ENCODE measurements at regions not wholly inside any gene's neighbourhood (a gene's known extent, or its start where the extent isn't known, plus 50 kb on each side); places are given as distances from the start of the nearest gene placed in this dataset.

DNA sequence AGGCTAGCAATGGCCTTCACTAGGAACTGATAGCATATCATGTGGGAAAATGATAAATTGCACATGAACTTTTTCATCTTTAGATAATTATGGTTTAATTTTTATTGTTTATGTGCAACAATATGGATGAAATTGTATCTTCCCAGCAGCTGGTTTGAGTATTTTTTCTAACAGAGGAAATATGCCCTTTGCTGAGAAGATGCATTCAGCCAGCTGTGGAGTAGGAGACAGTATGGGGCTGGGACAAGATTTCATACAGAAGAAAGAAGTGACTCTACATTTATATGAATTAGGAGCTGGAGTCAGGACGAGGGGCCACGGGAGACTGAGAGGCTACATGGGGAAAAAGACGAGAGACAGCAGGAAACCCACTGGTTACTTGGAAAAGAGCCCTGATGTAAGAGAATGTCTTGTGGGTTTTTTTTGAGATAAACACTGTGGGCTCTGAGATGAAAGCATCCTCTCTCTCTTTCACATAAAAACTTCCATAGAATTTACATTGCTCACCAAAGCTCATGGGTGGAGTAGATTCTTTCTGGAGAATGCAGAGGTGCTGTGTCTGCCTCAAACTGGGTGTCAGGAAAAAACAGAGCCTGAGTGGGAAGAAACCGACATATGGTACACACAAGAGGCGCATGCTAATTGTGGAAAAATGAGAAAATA is 115.2 kb upstream of the PDZRN3 start:
- H3K36me3 Mint-ChIP-seq (ENCODE audit: insufficient read depth, unreplicated experiment), result no peaks in the 10 kb centered on the region
- no peak overlapping the region for H3K4me3 Mint-ChIP-seq (ENCODE audit: unreplicated experiment)
- Histone ChIP-seq H3K27me3 (replicated peaks; ENCODE audit: control insufficient read depth, insufficient read depth, low read length) (no peaks in the 10 kb centered on the region), H3K36me3 (ENCODE audit: control insufficient read depth, insufficient read depth, low read length) (no peaks in the 10 kb centered on the region), H3K4me1 (no peaks in the 10 kb centered on the region), H3K4me3 (ENCODE audit: low read depth, low read length) (no peak overlapping the region), H3K9me3 (no peaks in the 10 kb centered on the region)
- TF ChIP-seq, protein P1, sequence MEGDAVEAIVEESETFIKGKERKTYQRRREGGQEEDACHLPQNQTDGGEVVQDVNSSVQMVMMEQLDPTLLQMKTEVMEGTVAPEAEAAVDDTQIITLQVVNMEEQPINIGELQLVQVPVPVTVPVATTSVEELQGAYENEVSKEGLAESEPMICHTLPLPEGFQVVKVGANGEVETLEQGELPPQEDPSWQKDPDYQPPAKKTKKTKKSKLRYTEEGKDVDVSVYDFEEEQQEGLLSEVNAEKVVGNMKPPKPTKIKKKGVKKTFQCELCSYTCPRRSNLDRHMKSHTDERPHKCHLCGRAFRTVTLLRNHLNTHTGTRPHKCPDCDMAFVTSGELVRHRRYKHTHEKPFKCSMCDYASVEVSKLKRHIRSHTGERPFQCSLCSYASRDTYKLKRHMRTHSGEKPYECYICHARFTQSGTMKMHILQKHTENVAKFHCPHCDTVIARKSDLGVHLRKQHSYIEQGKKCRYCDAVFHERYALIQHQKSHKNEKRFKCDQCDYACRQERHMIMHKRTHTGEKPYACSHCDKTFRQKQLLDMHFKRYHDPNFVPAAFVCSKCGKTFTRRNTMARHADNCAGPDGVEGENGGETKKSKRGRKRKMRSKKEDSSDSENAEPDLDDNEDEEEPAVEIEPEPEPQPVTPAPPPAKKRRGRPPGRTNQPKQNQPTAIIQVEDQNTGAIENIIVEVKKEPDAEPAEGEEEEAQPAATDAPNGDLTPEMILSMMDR (IDR thresholded peaks at IDR 0.05; ENCODE audit: insufficient read depth in 1 of 2, low read depth in 1 of 2, low read length in 1 of 2, severe bottlenecking in 1 of 2, unreplicated experiment in 1 of 2), result no peak
- H3K9me3 Mint-ChIP-seq (ENCODE audit: unreplicated experiment), result no peaks in the 10 kb centered on the region
- H3K27ac Mint-ChIP-seq (ENCODE audit: unreplicated experiment), result no peak overlapping the region
- intact Hi-C loops (cut with micrococcal nuclease; ENCODE audit: unreplicated experiment), result no loop called here
- BruUV-seq (replicated peaks), result no TSS peak
- peaks cover 8% of the 10 kb centered on the region for H3K27me3 Mint-ChIP-seq (ENCODE audit: insufficient read depth, unreplicated experiment)
- DNase-seq, result no peak
- no peaks in the 10 kb centered on the region for H3K4me1 Mint-ChIP-seq (ENCODE audit: low read depth, unreplicated experiment)
- CTCF ChIA-PET, result no interaction called here
- POLR2A ChIA-PET, result no interaction called here

- DNase-seq, result no peak
- no peaks in the 10 kb centered on the region for H3K4me1 ChIP-seq
- H3K27me3 ChIP-seq (replicated peaks; ENCODE audit: control insufficient read depth, insufficient read depth, low read length), result no peaks in the 10 kb centered on the region
- no peaks in the 10 kb centered on the region for H3K9me3 ChIP-seq
- Mint-ChIP-seq H3K9me3 (ENCODE audit: unreplicated experiment) (no peaks in the 10 kb centered on the region), H3K4me1 (ENCODE audit: low read depth, unreplicated experiment) (no peaks in the 10 kb centered on the region), H3K36me3 (ENCODE audit: insufficient read depth, unreplicated experiment) (no peaks in the 10 kb centered on the region), H3K27ac (ENCODE audit: unreplicated experiment) (no peak overlapping the region), H3K4me3 (ENCODE audit: unreplicated experiment) (no peak overlapping the region), H3K27me3 (ENCODE audit: insufficient read depth, unreplicated experiment) (peaks cover 8% of the 10 kb centered on the region)
- no peak overlapping the region for H3K4me3 ChIP-seq (ENCODE audit: low read depth, low read length)
- ChIA-PET CTCF (no interaction called here), POLR2A (no interaction called here)
- BruUV-seq (replicated peaks), result no TSS peak
- TF ChIP-seq, protein P1 (IDR thresholded peaks at IDR 0.05; ENCODE audit: insufficient read depth in 1 of 2, low read depth in 1 of 2, low read length in 1 of 2, severe bottlenecking in 1 of 2, unreplicated experiment in 1 of 2), result no peak
- intact Hi-C loops (cut with micrococcal nuclease; ENCODE audit: unreplicated experiment), result no loop called here
- H3K36me3 ChIP-seq (ENCODE audit: control insufficient read depth, insufficient read depth, low read length), result no peaks in the 10 kb centered on the region
Observed at GRCh38 chr3:73738711-73739110, 114.0 kb upstream of the PDZRN3 start.

DNA sequence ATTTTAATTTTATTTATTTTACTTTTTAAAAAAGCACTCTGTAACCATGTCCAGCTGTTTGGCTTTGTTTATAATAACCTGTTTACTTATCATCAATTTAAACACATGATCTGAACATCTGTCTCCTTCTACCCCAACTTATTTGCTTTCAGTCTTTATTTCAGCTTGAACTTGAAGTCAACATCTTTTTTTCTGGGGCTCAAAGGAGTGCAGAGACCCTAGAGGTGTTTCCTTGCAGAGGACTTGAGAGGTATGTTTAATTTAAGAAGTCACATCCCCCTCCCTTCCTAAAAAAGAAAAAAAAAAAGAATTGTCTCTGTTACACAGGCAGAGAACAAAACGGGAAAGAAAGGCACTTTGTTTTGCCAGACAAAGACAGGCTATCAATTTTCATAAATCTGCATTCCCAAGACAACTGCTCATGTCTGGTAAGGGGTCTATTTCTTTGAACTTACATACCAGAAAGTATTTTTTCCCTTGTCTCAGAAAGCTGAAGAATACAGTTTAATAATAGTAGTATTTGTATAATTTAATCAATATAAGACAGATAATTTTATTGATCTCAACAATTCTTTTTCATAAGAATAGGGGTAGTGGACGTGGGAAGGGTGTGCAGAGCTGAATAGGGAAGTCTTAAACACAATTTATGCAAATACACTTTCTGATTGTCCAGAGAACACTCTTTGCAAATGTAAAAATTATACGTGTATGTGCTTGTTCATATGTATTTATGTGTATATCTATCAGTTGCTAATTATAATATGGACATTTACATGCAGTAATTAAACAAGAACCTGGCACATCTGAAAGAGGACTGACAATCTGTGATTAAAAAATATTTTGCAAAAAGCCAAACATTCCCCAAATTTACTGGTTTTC is 109.7 kb upstream of the PDZRN3 start:
- no peaks in the 10 kb centered on the region for H3K4me1 ChIP-seq
- intact Hi-C loops (cut with micrococcal nuclease; ENCODE audit: unreplicated experiment), result no loop called here
- no peaks in the 10 kb centered on the region for H3K36me3 Mint-ChIP-seq (ENCODE audit: insufficient read depth, unreplicated experiment)
- CTCF ChIA-PET, result no interaction called here
- no peaks in the 10 kb centered on the region for H3K9me3 ChIP-seq
- POLR2A ChIA-PET, result no interaction called here
- peaks cover 3% of the 10 kb centered on the region for H3K27me3 Mint-ChIP-seq (ENCODE audit: insufficient read depth, unreplicated experiment)
- no peaks in the 10 kb centered on the region for H3K27me3 ChIP-seq (replicated peaks; ENCODE audit: control insufficient read depth, insufficient read depth, low read length)
- TF ChIP-seq, protein P1 (IDR thresholded peaks at IDR 0.05; ENCODE audit: insufficient read depth in 1 of 2, low read depth in 1 of 2, low read length in 1 of 2, severe bottlenecking in 1 of 2, unreplicated experiment in 1 of 2), result no peak
- H3K36me3 ChIP-seq (ENCODE audit: control insufficient read depth, insufficient read depth, low read length), result no peaks in the 10 kb centered on the region
- no peak overlapping the region for H3K4me3 Mint-ChIP-seq (ENCODE audit: unreplicated experiment)
- no peak overlapping the region for H3K27ac Mint-ChIP-seq (ENCODE audit: unreplicated experiment)
- no TSS peak for BruUV-seq (replicated peaks)
- H3K4me3 ChIP-seq (ENCODE audit: low read depth, low read length), result no peak overlapping the region
- H3K9me3 Mint-ChIP-seq (ENCODE audit: unreplicated experiment), result no peaks in the 10 kb centered on the region
- H3K4me1 Mint-ChIP-seq (ENCODE audit: low read depth, unreplicated experiment), result no peaks in the 10 kb centered on the region
- no peak for DNase-seq

All from Caco-2 (cell line).